GM18505 (cell line): ENCODE measurements at regions not wholly inside any gene's neighbourhood (a gene's known extent, or its start where the extent isn't known, plus 50 kb on each side); places are given as distances from the start of the nearest gene placed in this dataset.

Source experiments
- ATAC-seq: cut with Tn5 transposase; IDR thresholded peaks from one replicate; pipeline ENCODE4 v1.9.1; 2021; ENCODE audit not compliant: unreplicated experiment
- POLR2A ChIP-seq: IDR thresholded peaks from 4 replicates; pipeline ENCODE4 v1.6.1; 2011; ENCODE audit warnings: borderline replicate concordance; ENCODE audit not compliant: insufficient read depth, insufficient read length; ENCODE audit errors: extremely low read depth

- no peak for TF ChIP-seq POLR2A
- ATAC-seq: no peak
Observed at GRCh38 chr5:8870959-8871355, 674.9 kb downstream of the SEMA5A start.

- ATAC-seq: no peak
- no peak for TF ChIP-seq POLR2A
Observed at GRCh38 chr5:8871446-8871845, 674.4 kb downstream of the SEMA5A start.

- no peak for TF ChIP-seq POLR2A
- ATAC-seq: no peak
Observed at GRCh38 chr5:8875722-8876121, 670.2 kb downstream of the SEMA5A start.

DNA sequence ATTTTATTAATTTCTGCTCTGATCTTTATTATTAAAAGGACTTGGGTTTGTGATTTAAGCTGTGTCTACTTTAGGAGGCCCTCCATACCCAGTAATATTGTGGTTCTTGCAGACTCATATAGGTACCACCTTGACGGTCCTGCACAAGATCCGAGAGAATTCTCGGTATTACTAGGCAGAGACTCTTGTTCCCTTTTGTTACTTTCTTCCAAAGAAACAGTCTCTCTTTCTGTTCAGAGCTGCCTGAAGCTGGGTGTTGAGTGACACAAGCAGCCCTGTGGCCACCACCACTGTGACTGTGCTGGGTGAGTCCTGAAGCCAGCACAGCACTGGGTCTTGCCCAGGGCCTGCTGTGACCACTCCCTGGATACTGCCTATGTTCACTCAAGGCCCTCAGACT, 666.6 kb downstream of the SEMA5A start:
- ATAC-seq: peak; percentile 98
- no peak for TF ChIP-seq POLR2A

- no peak for ATAC-seq
- TF ChIP-seq POLR2A: no peak
Observed at GRCh38 chr5:8884029-8884428, 661.8 kb downstream of the SEMA5A start.

- no peak for ATAC-seq
- no peak for TF ChIP-seq POLR2A
Observed at GRCh38 chr5:8892926-8893325, 652.9 kb downstream of the SEMA5A start.

- TF ChIP-seq POLR2A: no peak
- ATAC-seq: no peak
Observed at GRCh38 chr5:8894031-8894430, 651.8 kb downstream of the SEMA5A start.

GRCh38 chr5:8895062-8895461, 650.8 kb downstream of the SEMA5A start:
- no peak for ATAC-seq
- no peak for TF ChIP-seq POLR2A

GRCh38 chr5:8895599-8895998, 650.3 kb downstream of the SEMA5A start:
- no peak for ATAC-seq
- TF ChIP-seq POLR2A: no peak

GRCh38 chr5:8897316-8897715, 648.6 kb downstream of the SEMA5A start:
- TF ChIP-seq POLR2A: no peak
- no peak for ATAC-seq

DNA sequence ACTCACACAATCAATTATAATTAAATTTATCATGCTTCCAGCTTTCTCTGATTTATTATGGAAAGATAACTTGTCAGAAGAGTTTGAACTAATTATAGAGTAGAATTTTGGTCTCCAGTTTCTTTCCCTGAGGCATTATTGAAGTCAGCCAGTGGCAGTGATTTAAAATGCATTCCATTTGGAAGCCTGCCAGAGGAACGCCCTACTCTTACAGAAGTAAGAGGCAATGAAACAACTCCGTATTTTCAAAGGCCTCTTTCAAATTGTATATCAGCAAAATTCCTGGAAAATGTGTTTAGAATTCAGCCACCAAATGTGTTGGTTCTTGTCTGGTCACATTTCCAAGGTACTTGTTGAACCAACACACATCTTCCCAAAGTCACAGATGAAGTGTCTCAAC, 640.9 kb downstream of the SEMA5A start:
- ATAC-seq: no peak
- TF ChIP-seq POLR2A: no peak

GRCh38 chr5:8906303-8906967, 639.4 kb downstream of the SEMA5A start:
- no peak for ATAC-seq
- no peak for TF ChIP-seq POLR2A

DNA sequence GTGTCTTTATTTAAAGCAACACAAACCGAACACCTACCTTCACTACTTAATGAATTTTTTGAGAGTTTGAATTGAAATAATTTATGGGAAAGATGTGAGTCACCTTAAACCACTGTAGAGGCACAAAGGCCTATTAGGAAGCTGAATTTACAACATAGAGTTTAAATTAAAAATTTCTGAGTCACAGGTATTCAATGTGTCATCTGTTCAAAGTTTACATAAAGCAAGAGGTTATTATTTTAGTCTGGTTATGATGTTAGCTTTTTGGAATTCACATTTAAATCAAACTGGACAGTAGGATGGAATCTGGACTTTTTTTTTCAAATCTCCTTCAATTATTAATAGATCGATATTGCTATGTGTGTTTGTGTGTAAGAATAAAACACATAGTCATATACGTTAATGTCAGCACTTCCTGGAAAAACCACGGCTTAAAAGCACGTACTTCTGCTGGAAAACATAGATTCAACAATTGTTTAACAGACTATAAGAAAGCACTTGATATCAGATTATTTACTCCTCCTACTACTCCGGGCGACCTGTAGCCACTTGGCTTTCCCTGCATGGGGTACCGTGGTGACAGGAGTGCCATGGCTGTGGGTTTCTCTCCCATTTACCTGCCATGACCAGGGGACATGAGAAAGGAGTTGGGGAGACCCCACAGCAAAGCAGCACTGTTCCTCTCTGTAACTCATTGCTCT, 638.6 kb downstream of the SEMA5A start:
- ATAC-seq: no peak
- no peak for TF ChIP-seq POLR2A

- peak; percentile 84 for ATAC-seq
- TF ChIP-seq POLR2A: no peak
Observed at GRCh38 chr5:8908055-8908683, 637.7 kb downstream of the SEMA5A start.

DNA sequence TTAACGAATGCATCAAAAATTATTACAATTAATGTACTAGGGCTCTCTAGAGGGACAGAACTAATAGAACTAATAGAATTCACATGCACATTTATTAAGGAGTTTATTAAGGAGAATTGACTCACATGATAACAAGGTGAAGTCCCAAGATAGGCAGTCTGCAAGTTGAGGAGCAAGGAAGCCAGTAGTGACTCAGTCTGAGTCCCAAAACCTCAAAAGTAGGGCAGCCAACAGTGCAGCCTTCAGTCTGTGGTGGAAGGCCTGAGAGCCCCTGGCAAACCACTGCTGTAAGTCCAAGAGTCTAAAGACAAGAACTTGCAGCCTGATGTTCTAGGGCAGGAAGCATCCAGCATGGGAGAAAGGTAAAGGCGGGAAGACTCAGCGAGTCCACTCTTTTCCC, 633.8 kb downstream of the SEMA5A start:
- TF ChIP-seq POLR2A: no peak
- ATAC-seq: no peak

DNA sequence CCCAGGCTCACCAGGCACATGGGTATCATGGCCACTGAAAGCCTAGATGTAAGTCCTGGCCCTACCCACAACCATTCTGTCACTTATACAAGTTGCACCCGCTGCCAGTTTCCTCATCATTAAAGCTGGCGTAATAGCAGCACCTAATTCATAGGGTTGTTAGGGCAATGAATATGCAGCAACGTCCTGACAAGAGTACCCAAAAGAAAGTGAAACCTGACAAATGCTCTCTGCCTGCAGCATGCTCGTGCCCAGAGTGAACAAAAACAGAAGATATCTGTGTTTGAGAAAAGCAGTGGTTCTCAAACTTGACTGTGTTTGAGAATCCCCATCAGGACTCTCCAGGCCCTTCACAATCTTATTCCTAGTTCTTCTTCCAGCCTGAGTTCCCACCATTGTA, 632.4 kb downstream of the SEMA5A start:
- TF ChIP-seq POLR2A: no peak
- ATAC-seq: no peak
